Adrenal gland (tissue), 5 donors: ENCODE measurements at regions not wholly inside any gene's neighbourhood (a gene's known extent, or its start where the extent isn't known, plus 50 kb on each side); places are given as distances from the start of the nearest gene placed in this dataset.

Source experiments
- POLR2A ChIP-seq, 2 donors: fragments of 450-650 bp; IDR thresholded peaks; one replicate each; pipeline ENCODE4 v1.6.1; 2017; ENCODE audit warnings: antibody characterized with exemption in 2 of 2, mild to moderate bottlenecking in 2 of 2, moderate library complexity in 1 of 2
- TF ChIP-seq, protein P1 (sequence below), 6 experiments: fragments of 450-650 bp in 4 of 6; fragments of 200-600 bp in 2 of 6; sonication (generic) in 1 of 6; IDR thresholded peaks; 1 replicate in 5 of 6; 2 replicates in 1 of 6; pipeline versions ENCODE4 v1.5.1 to v1.8.0; 2016 to 2021; ENCODE audit warnings: antibody characterized with exemption in 6 of 6, mild to moderate bottlenecking in 2 of 6, moderate library complexity in 1 of 6
- donor health status: DM: no; HTN: no; CAD: no.

DNA sequence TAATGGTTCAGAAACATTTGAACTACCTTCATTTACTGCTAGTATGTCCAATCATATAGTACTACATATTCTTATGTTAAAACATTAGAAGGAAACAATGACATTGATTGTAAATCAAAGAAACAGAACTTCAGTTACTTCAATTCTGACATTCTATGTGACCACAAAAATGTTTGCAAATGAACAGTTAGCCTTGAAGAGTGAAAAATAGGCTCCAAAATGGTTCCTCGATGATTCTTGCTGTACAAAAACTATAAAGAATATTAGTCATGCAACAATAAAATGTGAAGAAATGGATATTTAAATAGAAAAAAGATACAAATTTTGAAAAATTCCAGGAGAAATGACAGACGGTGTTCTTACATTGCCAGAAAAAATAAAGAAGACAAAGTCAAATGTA lies 686.9 kb downstream of the BCKDHB start:
- TF ChIP-seq POLR2A (IDR thresholded peaks at IDR 0.05) = no peak
- TF ChIP-seq, protein P1, sequence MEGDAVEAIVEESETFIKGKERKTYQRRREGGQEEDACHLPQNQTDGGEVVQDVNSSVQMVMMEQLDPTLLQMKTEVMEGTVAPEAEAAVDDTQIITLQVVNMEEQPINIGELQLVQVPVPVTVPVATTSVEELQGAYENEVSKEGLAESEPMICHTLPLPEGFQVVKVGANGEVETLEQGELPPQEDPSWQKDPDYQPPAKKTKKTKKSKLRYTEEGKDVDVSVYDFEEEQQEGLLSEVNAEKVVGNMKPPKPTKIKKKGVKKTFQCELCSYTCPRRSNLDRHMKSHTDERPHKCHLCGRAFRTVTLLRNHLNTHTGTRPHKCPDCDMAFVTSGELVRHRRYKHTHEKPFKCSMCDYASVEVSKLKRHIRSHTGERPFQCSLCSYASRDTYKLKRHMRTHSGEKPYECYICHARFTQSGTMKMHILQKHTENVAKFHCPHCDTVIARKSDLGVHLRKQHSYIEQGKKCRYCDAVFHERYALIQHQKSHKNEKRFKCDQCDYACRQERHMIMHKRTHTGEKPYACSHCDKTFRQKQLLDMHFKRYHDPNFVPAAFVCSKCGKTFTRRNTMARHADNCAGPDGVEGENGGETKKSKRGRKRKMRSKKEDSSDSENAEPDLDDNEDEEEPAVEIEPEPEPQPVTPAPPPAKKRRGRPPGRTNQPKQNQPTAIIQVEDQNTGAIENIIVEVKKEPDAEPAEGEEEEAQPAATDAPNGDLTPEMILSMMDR (IDR thresholded peaks at IDR 0.05) = no peak
